CD4-positive, alpha-beta T cell (primary cell): ENCODE measurements at regions not wholly inside any gene's neighbourhood (a gene's known extent, or its start where the extent isn't known, plus 50 kb on each side); places are given as distances from the start of the nearest gene placed in this dataset.

ENCODE experiments used
- ATAC-seq: fragments of 200-7000 bp; cut with Tn5 transposase; one replicate; pipeline ENCODE4 v1.10.0; 2022; ENCODE audit warnings: mild to moderate bottlenecking; ENCODE audit not compliant: poor library complexity
- CTCF ChIA-PET: fragments of 350-600 bp; sonication (Branson Sonifier 250); formaldehyde crosslinking; loops from one replicate; lab custom pipeline; 2021; ENCODE audit warnings: antibody characterized with exemption, inconsistent platforms; lab: Charles Lee
- POLR2A ChIA-PET: fragments of 350-600 bp; sonication (Branson Sonifier 250); formaldehyde crosslinking; loops from one replicate; lab custom pipeline; 2021; ENCODE audit warnings: antibody characterized with exemption, inconsistent platforms; lab: Charles Lee
- DNase-seq, 14 experiments: peaks; one replicate each; pipeline ENCODE4 v3.0.0-alpha.2; 2013 to 2020; ENCODE audit warnings: mixed read lengths in 2 of 14
- H3K27ac ChIP-seq, 2 donors: one replicate each; pipeline versions ENCODE4 v1.5.1 to v1.7.0; 2013; ENCODE audit warnings: low read length in 2 of 2, low read depth in 1 of 2, mild to moderate bottlenecking in 1 of 2
- H3K27me3 ChIP-seq, 2 experiments: 1 replicate in 1 of 2; 2 replicates in 1 of 2; pipeline versions ENCODE4 v1.6.1 to v1.7.0; 2013; ENCODE audit warnings: low read length in 2 of 2, control low read depth in 1 of 2, mild to moderate bottlenecking in 1 of 2, moderate library complexity in 1 of 2; ENCODE audit not compliant: insufficient read depth in 2 of 2, control insufficient read depth in 1 of 2
- H3K36me3 ChIP-seq: one replicate; pipeline ENCODE4 v1.6.1; 2013; ENCODE audit warnings: low read length, control low read depth; ENCODE audit not compliant: insufficient read depth
- H3K4me1 ChIP-seq: one replicate; pipeline ENCODE4 v1.6.1; 2013; ENCODE audit warnings: low read length, control low read depth; ENCODE audit not compliant: insufficient read depth
- H3K4me3 ChIP-seq: one replicate; pipeline ENCODE4 v1.5.1; 2013; ENCODE audit warnings: mild to moderate bottlenecking, low read length, moderate library complexity
- H3K9me3 ChIP-seq, 2 experiments: 1 replicate in 1 of 2; 2 replicates in 1 of 2; pipeline versions ENCODE4 v1.6.1 to v1.7.0; 2013; ENCODE audit warnings: low read length in 2 of 2, mild to moderate bottlenecking in 2 of 2, control low read depth in 1 of 2, moderate library complexity in 1 of 2; ENCODE audit not compliant: control insufficient read depth in 1 of 2, insufficient read depth in 1 of 2
- H3K27ac Mint-ChIP-seq: one replicate; pipeline ENCODE4 v1.8.0; 2020; ENCODE audit warnings: mixed read lengths
- H3K27me3 Mint-ChIP-seq: one replicate; pipeline ENCODE4 v1.8.0; 2021; ENCODE audit warnings: mixed read lengths
- H3K36me3 Mint-ChIP-seq: one replicate; pipeline ENCODE4 v1.8.0; 2021; ENCODE audit warnings: low read depth, mixed read lengths
- H3K4me1 Mint-ChIP-seq: one replicate; pipeline ENCODE4 v1.8.0; 2021; ENCODE audit warnings: low read depth, mixed read lengths
- H3K4me3 Mint-ChIP-seq: one replicate; pipeline ENCODE4 v1.8.0; 2020; ENCODE audit warnings: mild to moderate bottlenecking, mixed read lengths
- H3K9me3 Mint-ChIP-seq: one replicate; pipeline ENCODE4 v1.8.0; 2020; ENCODE audit warnings: mixed read lengths
- CTCF ChIP-seq: fragments of 200-600 bp; IDR thresholded peaks from one replicate; pipeline ENCODE4 v1.8.0; 2022; ENCODE audit warnings: antibody characterized with exemption, mild to moderate bottlenecking
- intact Hi-C, 2 experiments: fragments of 100-400 bp; cut with DNase I in 1 of 2; cut with micrococcal nuclease in 1 of 2; formaldehyde crosslinking; loops; one replicate each; pipeline versions ENCODE4 v1.15.1 to v1.9.0; 2023 to 2025; cut with DNase I, micrococcal nuclease

GRCh38 chr10:112083472-112083871 is 100.1 kb downstream of the GPAM start:
- Mint-ChIP-seq H3K36me3 (no peaks in the 10 kb centered on the region), H3K27ac (no peak overlapping the region), H3K9me3 (no peaks in the 10 kb centered on the region), H3K4me3 (no peak overlapping the region), H3K27me3 (peaks cover 24% of the 10 kb centered on the region), H3K4me1 (no peaks in the 10 kb centered on the region)
- no peak overlapping the region for H3K4me3 ChIP-seq
- no peak for DNase-seq
- POLR2A ChIA-PET, result no interaction called here
- no peaks in the 10 kb centered on the region for H3K36me3 ChIP-seq
- H3K27ac ChIP-seq, result no peak overlapping the region
- no peak for ATAC-seq
- peaks cover 0 to 5% of the 10 kb centered on the region in 2 experiments for H3K27me3 ChIP-seq
- TF ChIP-seq CTCF, result no peak
- H3K9me3 ChIP-seq, result no peaks in the 10 kb centered on the region
- H3K4me1 ChIP-seq, result no peaks in the 10 kb centered on the region
- intact Hi-C loops, result no loop called here
- CTCF ChIA-PET, result no interaction called here

GRCh38 chr10:112087953-112088456 is 95.6 kb downstream of the GPAM start:
- no peaks in the 10 kb centered on the region for H3K9me3 Mint-ChIP-seq
- Histone ChIP-seq H3K36me3 (no peaks in the 10 kb centered on the region), H3K27ac (no peak overlapping the region), H3K4me3 (no peak overlapping the region), H3K27me3 (peaks cover 0 to 5% of the 10 kb centered on the region in 2 experiments), H3K9me3 (no peaks in the 10 kb centered on the region), H3K4me1 (no peaks in the 10 kb centered on the region)
- H3K27ac Mint-ChIP-seq, result no peak overlapping the region
- H3K4me1 Mint-ChIP-seq, result no peaks in the 10 kb centered on the region
- H3K4me3 Mint-ChIP-seq, result no peak overlapping the region
- no peaks in the 10 kb centered on the region for H3K36me3 Mint-ChIP-seq
- no peak for TF ChIP-seq CTCF
- POLR2A ChIA-PET, result no interaction called here
- H3K27me3 Mint-ChIP-seq, result peaks cover 27% of the 10 kb centered on the region
- ATAC-seq (no peak), DNase-seq (no peak)
- CTCF ChIA-PET, result no interaction called here
- intact Hi-C loops, result no loop called here

- no peak for ATAC-seq
- H3K4me1 ChIP-seq, result no peaks in the 10 kb centered on the region
Measured at GRCh38 chr10:112091703-112092102, 91.9 kb downstream of the GPAM start.

More at GRCh38 chr10:112091703-112092102, 91.9 kb downstream of the GPAM start:
- Histone ChIP-seq H3K27me3 (peaks cover 0 to 2% of the 10 kb centered on the region in 2 experiments), H3K4me3 (no peak overlapping the region), H3K9me3 (no peaks in the 10 kb centered on the region), H3K36me3 (no peaks in the 10 kb centered on the region), H3K27ac (no peak overlapping the region)
- Mint-ChIP-seq H3K9me3 (no peaks in the 10 kb centered on the region), H3K36me3 (no peaks in the 10 kb centered on the region), H3K4me1 (no peaks in the 10 kb centered on the region), H3K4me3 (no peak overlapping the region), H3K27ac (no peak overlapping the region), H3K27me3 (peaks cover 7% of the 10 kb centered on the region)
- ChIA-PET POLR2A (no interaction called here), CTCF (no interaction called here)
- TF ChIP-seq CTCF, result no peak
- intact Hi-C loops, result no loop called here
- DNase-seq, result no peak
